ENCODE measurements at regions not wholly inside any gene's neighbourhood (a gene's known extent, or its start where the extent isn't known, plus 50 kb on each side); places are given as distances from the start of the nearest gene placed in this dataset.
"Not testable (repeated sequence)": the region's sequence is repeated elsewhere in the genome, so short reads cannot be mapped to it uniquely, and the experiment has no call there.

DNA sequence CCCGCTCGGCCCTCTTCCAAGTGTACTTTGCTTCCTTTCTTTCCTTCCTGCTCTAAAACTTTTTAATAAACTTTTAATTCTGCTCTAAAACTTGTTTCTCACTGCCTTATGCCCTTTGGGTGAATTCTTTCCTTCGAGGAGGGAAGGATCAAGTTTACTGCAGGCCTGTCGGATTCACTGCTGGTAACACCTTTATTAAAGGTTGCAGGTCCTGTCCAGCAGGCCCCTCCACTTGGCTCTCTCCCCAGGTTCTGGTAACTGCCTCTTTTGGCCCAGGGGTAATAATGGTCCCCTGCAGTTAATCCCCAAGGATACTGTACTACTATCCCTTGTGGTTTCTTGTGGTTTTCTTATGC is 152.7 kb upstream of the EEA1 start:
- no peak for DNase-seq

- no peak for DNase-seq
Measured at GRCh38 chr12:93085383-93086287, 156.5 kb upstream of the EEA1 start.

GRCh38 chr12:93086288-93086727 is 157.2 kb upstream of the EEA1 start:
- no peak for DNase-seq

- no peak for DNase-seq
Measured at GRCh38 chr12:93087840-93088610, 158.9 kb upstream of the EEA1 start.

- no peak for DNase-seq
Measured at GRCh38 chr12:93089805-93090569, 160.9 kb upstream of the EEA1 start.

- no peak for DNase-seq
Measured at GRCh38 chr12:93090731-93091172, 161.7 kb upstream of the EEA1 start.

- no peak for DNase-seq
Measured at GRCh38 chr12:93091886-93092648, 163.0 kb upstream of the EEA1 start.

GRCh38 chr12:93092649-93092945 is 163.5 kb upstream of the EEA1 start:
- DNase-seq: no peak

- no peak for DNase-seq
Measured at GRCh38 chr12:93093243-93093642, 164.1 kb upstream of the EEA1 start.

DNA sequence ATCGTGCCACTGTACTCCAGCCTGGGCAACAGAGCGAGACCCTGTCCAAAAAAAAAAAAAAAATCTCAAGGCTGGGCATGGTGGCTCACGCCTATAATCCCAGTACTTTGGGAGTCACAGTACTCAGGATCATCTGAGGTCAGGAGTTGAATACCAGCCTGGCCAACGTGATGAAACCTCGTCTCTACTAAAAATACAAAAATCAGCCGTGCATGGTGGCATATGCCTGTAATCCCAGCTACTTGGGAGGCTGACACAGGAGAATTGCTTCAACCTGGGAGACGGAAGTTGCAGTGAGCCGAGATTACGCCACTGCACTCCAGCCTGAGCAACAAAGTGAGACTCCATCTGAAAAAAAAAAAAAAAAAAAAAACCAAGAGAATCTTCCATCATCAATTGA is 165.1 kb upstream of the EEA1 start:
- DNase-seq: not testable (repeated sequence)

DNA sequence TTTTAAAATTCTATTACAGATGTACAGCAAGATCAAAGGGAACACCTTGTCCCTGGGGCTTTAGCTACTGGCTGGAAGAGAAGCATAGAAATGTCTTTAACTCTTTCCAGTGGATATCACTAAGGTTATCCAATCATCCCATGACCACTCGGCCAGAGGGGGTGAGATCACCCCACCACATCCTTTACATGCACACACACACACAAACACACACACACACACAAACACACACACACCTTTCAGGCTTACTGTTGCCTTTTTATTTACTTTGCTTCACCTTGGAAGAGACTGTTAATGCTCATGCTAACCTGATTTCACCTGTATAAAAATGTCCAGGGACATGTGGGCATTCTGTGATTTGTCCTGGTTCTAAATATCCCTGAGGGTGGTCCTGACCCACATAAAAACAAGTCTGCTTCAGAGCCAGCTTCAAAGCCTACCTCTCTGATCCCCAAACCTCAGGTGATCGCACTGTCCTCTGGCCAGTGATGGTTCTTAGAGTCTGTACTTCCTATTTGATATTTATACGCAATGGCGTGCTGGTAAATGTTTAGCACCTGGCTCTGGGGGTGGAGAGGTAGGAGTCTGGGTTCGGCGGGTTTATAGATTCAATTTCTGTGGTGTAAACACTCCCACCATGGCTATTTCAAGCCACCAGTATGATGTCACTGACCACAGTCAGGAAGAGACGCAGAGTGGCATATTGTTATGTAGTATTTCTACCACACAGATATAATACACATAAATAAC is 166.1 kb upstream of the EEA1 start:
- DNase-seq: peak; percentile 36

DNA sequence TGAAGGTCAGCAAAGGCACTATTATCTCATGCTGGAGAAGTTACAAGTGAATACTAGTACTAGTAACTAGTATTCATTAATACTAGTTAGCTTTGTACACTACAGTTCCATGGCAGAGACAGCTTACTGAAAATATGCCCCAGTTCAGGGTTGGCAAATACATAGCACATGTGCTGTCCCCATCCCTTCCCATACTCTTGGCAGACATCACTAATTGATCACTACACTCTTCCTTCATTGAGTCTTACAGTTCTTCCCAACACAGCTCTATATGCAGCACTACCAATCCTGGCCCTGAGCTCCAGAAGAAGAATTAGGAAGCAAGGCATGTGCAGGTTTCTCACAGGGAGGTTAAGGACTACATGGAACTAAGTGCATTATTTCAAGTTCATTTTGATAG is 168.3 kb upstream of the EEA1 start:
- DNase-seq: no peak

- peak; percentile 78 for DNase-seq
Measured at GRCh38 chr12:93098077-93098476, 169.0 kb upstream of the EEA1 start.

- DNase-seq: no peak
Measured at GRCh38 chr12:93099792-93100191, 170.7 kb upstream of the EEA1 start.

- no peak for DNase-seq
Measured at GRCh38 chr12:93100610-93101009, 171.5 kb upstream of the EEA1 start.

GRCh38 chr12:93101367-93101766 is 172.3 kb upstream of the EEA1 start:
- no peak for DNase-seq

- no peak for DNase-seq
Measured at GRCh38 chr12:93102312-93102711, 173.2 kb upstream of the EEA1 start.

DNA sequence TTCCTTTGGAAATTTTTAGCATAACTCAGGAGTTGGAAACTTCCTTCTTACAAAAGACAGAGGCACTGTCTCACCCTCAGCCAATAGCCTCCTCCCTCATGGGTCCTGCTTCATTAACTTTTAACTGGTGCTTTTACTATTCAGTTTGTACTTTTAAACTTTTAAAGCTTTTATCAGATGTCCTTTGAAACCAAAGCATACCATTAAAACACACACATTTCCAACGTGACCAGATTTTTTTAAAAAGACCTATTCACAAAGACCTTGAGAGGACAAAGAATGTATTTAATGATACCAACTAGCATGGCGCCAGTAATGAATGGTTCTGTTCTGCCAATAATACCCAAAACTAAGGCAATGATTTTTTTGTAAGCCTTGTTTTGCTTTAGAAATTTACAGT is 173.6 kb upstream of the EEA1 start:
- DNase-seq: no peak

GRCh38 chr12:93103154-93103553 is 174.1 kb upstream of the EEA1 start:
- no peak for DNase-seq

GRCh38 chr12:93104535-93104934 is 175.4 kb upstream of the EEA1 start:
- no peak for DNase-seq

GRCh38 chr12:93106910-93107309 is 177.8 kb upstream of the EEA1 start:
- no peak for DNase-seq

All from RPMI8226 (cell line).